ENCODE measurements at regions not wholly inside any gene's neighbourhood (a gene's known extent, or its start where the extent isn't known, plus 50 kb on each side); places are given as distances from the start of the nearest gene placed in this dataset.

DNA sequence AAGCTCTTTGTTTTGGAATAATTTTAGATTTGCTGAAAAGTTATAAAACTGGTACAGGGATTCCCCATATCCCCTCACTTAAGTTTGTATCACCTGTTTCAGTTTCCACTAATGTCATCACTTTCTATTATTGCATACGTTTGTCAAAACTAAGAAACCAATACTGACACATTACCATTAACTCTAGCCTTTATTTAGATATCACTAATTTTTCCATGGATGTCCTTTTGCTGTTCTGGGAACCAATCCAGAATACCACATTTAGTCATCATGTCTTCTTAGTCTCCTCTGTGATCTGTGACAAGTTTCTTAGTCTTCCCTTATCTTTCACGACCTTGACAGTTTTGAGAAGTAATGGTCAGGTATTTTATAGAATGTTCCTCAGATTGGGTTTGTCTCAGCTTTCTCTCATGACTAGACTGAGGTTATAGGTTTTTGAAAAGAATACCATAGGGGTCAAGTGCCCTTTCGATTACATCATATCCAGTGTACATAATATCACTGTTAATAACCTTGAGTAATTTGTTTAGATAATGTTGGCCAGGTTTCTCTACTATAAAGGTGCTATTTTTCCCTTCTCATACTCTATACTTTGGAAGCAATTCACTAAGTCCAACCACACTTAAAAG is 51.9 kb upstream of the NMUR2 start:
- TF ChIP-seq CTCF (IDR thresholded peaks at IDR 0.05; ENCODE audit: low read depth, low read length) = no peak
- DNase-seq = no peak

DNA sequence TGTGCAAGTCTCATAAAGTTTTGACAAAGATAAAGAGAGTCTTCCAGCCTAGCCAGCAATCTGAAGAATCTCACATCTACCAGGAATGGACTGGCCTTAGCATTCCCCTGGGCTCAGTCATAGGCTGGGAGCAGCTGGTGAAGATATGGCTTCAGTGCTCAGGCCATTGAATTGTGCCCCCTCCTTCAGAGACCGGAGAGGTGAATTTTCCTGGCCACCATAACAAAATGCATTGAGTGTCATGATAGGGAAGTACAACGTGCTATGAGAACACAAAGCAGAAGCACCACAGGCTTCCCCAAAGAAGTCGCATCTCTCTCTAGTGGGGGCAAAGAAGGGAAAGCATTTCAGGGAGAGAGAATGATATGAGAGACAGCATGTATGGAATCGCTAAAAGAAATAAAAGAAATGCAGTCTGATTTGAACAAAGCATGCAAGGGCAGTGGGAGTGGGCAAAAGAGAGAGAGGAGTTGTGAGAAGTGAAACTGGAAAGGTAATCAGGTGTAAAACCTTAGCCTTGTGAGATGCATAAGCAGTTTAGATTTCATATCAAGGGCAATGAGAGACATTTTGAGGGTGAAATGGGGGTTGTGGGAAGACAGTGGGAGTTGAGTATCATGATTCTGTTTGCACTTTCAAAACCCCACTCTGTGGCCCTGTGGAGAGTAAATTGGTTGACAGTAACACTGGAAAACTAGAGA is 57.1 kb upstream of the NMUR2 start:
- no peak for TF ChIP-seq CTCF (IDR thresholded peaks at IDR 0.05; ENCODE audit: low read depth, low read length)
- DNase-seq = no peak
- no peaks in the 10 kb centered on the region for H3K36me3 ChIP-seq
- no peak overlapping the region for H3K4me3 ChIP-seq (ENCODE audit: low read depth, low read length)
- no peaks in the 10 kb centered on the region for H3K27me3 ChIP-seq (ENCODE audit: insufficient read depth, low read depth, severe bottlenecking)
- H3K27ac ChIP-seq = no peak overlapping the region
- H3K9me3 ChIP-seq (ENCODE audit: severe bottlenecking) = no peaks in the 10 kb centered on the region

More for the DNA sequence above, 51.9 kb upstream of the NMUR2 start:
- Histone ChIP-seq H3K4me3 (ENCODE audit: low read depth, low read length) (no peak overlapping the region), H3K27ac (no peak overlapping the region), H3K9me3 (ENCODE audit: severe bottlenecking) (no peaks in the 10 kb centered on the region), H3K27me3 (ENCODE audit: insufficient read depth, low read depth, severe bottlenecking) (peaks cover 3% of the 10 kb centered on the region), H3K36me3 (no peaks in the 10 kb centered on the region)

DNA sequence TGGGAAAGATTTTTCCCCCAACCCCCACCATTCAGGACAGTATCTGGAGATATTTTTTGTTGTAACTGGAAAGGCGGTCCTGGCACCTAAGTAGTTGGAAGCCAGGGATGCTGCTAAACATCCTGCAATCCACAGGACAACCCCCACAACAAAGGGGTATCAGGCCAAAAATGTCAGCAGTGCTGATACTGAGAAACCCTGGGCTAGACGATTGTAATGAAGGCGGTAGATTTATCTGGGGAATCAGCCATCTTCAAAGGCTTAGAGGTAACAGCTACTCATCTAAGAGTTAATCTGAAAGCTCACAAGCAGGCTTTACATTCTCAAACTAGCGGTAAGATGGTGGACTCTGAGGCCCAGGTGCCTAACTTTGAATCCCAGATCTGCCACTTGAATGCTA is 59.0 kb upstream of the NMUR2 start:
- H3K9me3 ChIP-seq (ENCODE audit: severe bottlenecking) = no peaks in the 10 kb centered on the region
- no peak overlapping the region for H3K27ac ChIP-seq
- no peak for DNase-seq
- TF ChIP-seq CTCF (IDR thresholded peaks at IDR 0.05; ENCODE audit: low read depth, low read length) = no peak
- no peaks in the 10 kb centered on the region for H3K36me3 ChIP-seq
- H3K27me3 ChIP-seq (ENCODE audit: insufficient read depth, low read depth, severe bottlenecking) = no peaks in the 10 kb centered on the region
- no peak overlapping the region for H3K4me3 ChIP-seq (ENCODE audit: low read depth, low read length)

DNA sequence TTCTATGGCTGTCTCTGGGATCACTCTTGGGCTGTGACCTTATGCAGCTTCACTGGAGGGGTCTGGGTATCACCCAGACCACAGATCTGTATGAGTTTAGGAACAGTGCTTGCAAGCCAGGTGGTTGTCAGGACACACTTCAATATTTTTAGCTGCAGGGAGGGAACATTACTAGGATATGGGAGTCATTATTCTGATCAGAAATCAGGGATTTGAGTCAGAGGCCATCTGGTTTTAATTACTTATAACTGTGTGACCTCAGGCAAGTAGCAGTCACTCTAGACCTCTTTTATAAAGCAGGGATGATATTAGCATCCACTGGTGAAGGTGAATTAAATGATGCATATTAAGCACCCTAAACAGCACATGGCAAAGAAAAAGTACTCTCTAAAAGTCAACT is 60.1 kb upstream of the NMUR2 start:
- H3K27me3 ChIP-seq (ENCODE audit: insufficient read depth, low read depth, severe bottlenecking) = no peaks in the 10 kb centered on the region
- H3K9me3 ChIP-seq (ENCODE audit: severe bottlenecking) = no peaks in the 10 kb centered on the region
- no peak for TF ChIP-seq CTCF (IDR thresholded peaks at IDR 0.05; ENCODE audit: low read depth, low read length)
- no peak overlapping the region for H3K4me3 ChIP-seq (ENCODE audit: low read depth, low read length)
- no peaks in the 10 kb centered on the region for H3K36me3 ChIP-seq
- DNase-seq = no peak
- H3K27ac ChIP-seq = no peak overlapping the region

DNA sequence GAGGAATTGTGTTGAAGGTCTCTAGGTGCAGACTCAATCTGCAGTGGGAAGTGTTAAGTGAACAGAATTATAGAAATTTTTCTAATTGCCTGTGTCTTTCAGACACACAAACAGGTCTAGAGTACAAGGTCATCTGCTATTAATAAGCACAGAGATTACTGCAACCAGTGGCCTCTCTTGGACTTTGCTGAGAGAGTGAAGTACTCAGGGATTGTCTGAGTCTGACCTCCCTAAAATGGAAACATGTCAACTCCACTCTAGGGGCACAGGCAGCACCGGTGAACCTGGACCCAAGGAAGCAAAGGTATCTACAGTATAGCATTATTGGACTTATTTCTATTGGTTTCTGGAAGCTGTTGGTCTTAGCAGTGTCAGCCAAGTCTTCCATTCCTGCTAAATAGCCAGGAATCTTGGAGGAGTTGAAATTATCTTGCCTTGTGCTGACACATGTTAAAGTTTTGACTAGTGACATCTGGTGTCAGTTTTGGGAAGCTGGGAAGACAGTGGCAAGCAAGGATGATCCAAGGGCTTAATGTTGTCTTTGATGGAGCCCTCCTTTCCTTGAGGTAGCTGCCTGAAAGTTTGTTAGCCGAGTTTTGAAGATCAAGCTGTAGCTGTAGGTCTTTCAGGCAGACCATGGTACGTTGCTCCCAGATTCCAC is 61.1 kb upstream of the NMUR2 start:
- TF ChIP-seq CTCF (IDR thresholded peaks at IDR 0.05; ENCODE audit: low read depth, low read length) = no peak
- Histone ChIP-seq H3K27me3 (ENCODE audit: insufficient read depth, low read depth, severe bottlenecking) (no peaks in the 10 kb centered on the region), H3K9me3 (ENCODE audit: severe bottlenecking) (no peaks in the 10 kb centered on the region), H3K36me3 (no peaks in the 10 kb centered on the region), H3K27ac (no peak overlapping the region), H3K4me3 (ENCODE audit: low read depth, low read length) (no peak overlapping the region)
- no peak for DNase-seq
